ENCODE measurements at regions not wholly inside any gene's neighbourhood (a gene's known extent, or its start where the extent isn't known, plus 50 kb on each side); places are given as distances from the start of the nearest gene placed in this dataset.
"Not testable (repeated sequence)": the region's sequence is repeated elsewhere in the genome, so short reads cannot be mapped to it uniquely, and the experiment has no call there.

DNA sequence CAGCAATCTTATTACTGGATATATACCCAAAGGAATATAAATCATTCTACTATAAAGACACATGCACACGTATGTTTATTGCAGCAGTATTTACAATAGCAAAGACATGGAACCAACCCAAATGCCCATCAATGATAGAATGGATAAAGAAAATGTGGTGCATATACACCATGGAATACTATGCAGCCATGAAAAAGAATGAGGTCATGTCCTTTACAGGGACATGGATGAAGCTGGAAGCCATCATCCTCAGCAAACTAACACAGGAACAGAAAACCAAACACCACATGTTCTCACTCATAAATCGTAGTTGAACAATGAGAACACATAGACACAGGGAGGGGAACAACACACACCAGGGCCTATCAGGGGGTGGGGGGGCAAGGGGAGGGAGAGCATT, 353.9 kb upstream of the ATP10A start:
- TF ChIP-seq POLR2A (IDR thresholded peaks at IDR 0.05), result not testable (repeated sequence)
- TF ChIP-seq, protein P1, sequence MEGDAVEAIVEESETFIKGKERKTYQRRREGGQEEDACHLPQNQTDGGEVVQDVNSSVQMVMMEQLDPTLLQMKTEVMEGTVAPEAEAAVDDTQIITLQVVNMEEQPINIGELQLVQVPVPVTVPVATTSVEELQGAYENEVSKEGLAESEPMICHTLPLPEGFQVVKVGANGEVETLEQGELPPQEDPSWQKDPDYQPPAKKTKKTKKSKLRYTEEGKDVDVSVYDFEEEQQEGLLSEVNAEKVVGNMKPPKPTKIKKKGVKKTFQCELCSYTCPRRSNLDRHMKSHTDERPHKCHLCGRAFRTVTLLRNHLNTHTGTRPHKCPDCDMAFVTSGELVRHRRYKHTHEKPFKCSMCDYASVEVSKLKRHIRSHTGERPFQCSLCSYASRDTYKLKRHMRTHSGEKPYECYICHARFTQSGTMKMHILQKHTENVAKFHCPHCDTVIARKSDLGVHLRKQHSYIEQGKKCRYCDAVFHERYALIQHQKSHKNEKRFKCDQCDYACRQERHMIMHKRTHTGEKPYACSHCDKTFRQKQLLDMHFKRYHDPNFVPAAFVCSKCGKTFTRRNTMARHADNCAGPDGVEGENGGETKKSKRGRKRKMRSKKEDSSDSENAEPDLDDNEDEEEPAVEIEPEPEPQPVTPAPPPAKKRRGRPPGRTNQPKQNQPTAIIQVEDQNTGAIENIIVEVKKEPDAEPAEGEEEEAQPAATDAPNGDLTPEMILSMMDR (IDR thresholded peaks at IDR 0.05), result not testable (repeated sequence)
